Mesendoderm (in vitro differentiated cells): ENCODE measurements at regions not wholly inside any gene's neighbourhood (a gene's known extent, or its start where the extent isn't known, plus 50 kb on each side); places are given as distances from the start of the nearest gene placed in this dataset.
"Not testable (repeated sequence)": the region's sequence is repeated elsewhere in the genome, so short reads cannot be mapped to it uniquely, and the experiment has no call there.

Experiments used
- DNase-seq: peaks from one replicate; pipeline ENCODE4 v3.0.0; 2013
- H2AK5ac ChIP-seq: 2 replicates; pipeline ENCODE4 v1.6.1; 2013; ENCODE audit warnings: low read length, inconsistent platforms
- H2BK120ac ChIP-seq: 2 replicates; pipeline ENCODE4 v1.6.1; 2013; ENCODE audit warnings: low read depth, mild to moderate bottlenecking, low read length, moderate library complexity, mixed read lengths
- H2BK15ac ChIP-seq: replicated peaks from 2 replicates; pipeline ENCODE4 v1.6.1; 2013; ENCODE audit warnings: low read depth, mild to moderate bottlenecking, moderate library complexity
- H2BK5ac ChIP-seq: 2 replicates; pipeline ENCODE4 v1.6.1; 2013; ENCODE audit warnings: low read length, inconsistent platforms
- H3K18ac ChIP-seq: 2 replicates; pipeline ENCODE4 v1.6.1; 2013; ENCODE audit warnings: mild to moderate bottlenecking, low read length, mixed read lengths
- H3K23ac ChIP-seq: one replicate; pipeline ENCODE4 v1.6.1; 2013; ENCODE audit warnings: low read length
- H3K27ac ChIP-seq: 2 replicates; pipeline ENCODE4 v1.5.1; 2013; ENCODE audit warnings: low read depth, mild to moderate bottlenecking, inconsistent platforms, low read length, moderate library complexity
- H3K27me3 ChIP-seq: 2 replicates; pipeline ENCODE4 v1.6.1; 2013; ENCODE audit warnings: low read length, control low read depth, mild to moderate bottlenecking, inconsistent platforms; ENCODE audit not compliant: insufficient read depth, poor library complexity
- H3K36me3 ChIP-seq: 2 replicates; pipeline ENCODE4 v1.6.1; 2013; ENCODE audit warnings: low read length, inconsistent platforms; ENCODE audit not compliant: control insufficient read depth, insufficient read depth
- H3K4ac ChIP-seq: one replicate; pipeline ENCODE4 v1.6.1; 2013; ENCODE audit warnings: low read depth, mild to moderate bottlenecking, low read length, moderate library complexity
- H3K4me1 ChIP-seq: 2 replicates; pipeline ENCODE4 v1.6.1; 2013; ENCODE audit warnings: low read depth, low read length, inconsistent platforms; ENCODE audit not compliant: control insufficient read depth
- H3K4me2 ChIP-seq: 2 replicates; pipeline ENCODE4 v1.6.1; 2013; ENCODE audit warnings: low read length
- H3K4me3 ChIP-seq: 2 replicates; pipeline ENCODE4 v1.5.1; 2013; ENCODE audit warnings: mild to moderate bottlenecking, low read length
- H3K56ac ChIP-seq: one replicate; pipeline ENCODE4 v1.6.1; 2013; ENCODE audit warnings: low read length
- H3K79me1 ChIP-seq: 2 replicates; pipeline ENCODE4 v1.6.1; 2013; ENCODE audit warnings: low read length, inconsistent platforms
- H3K79me2 ChIP-seq: 2 replicates; pipeline ENCODE4 v1.6.1; 2013; ENCODE audit warnings: mild to moderate bottlenecking, low read length; ENCODE audit not compliant: control insufficient read depth, insufficient read depth
- H3K9ac ChIP-seq: 2 replicates; pipeline ENCODE4 v1.6.1; 2013; ENCODE audit warnings: low read length, inconsistent platforms
- H4K5ac ChIP-seq: one replicate; pipeline ENCODE4 v1.6.1; 2013; ENCODE audit warnings: low read length
- H4K8ac ChIP-seq: one replicate; pipeline ENCODE4 v1.6.1; 2013; ENCODE audit warnings: low read depth, mild to moderate bottlenecking, control low read depth, low read length, moderate library complexity
- WGBS: extraction: QIAGEN DNeasy Blood & Tissue Kit; methylation state at CpG from one replicate; pipeline ENCODE4 v1.1.7; 2013; ENCODE audit warnings: low lambda C conversion rate, missing lambda C conversion rate; ENCODE audit not compliant: insufficient coverage; ENCODE audit errors: extremely low coverage; 5-methylcytosine and 5-hydroxymethylcytosine counted together

DNA sequence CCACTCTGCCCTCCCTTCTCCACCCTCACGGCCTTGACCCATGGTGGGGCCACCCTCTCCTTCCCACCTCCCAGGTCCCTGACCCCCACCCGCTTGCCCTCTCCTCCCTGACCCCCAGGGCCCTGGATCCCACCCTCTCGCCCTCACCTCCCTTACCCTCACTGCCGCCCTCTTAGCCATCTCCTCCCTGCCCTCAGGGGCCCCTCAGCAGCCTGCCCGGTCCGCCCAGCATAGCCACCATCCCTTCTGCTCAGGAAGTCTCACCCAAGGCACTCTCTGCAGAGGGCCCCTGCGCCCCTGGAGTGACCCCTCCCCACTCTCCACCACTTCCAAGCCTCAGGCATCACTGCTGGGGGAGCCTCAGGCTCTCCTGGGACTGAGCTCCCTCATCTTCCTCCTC is 66.3 kb downstream of the MRPL36 start:
- H3K36me3 ChIP-seq = no peaks in the 10 kb centered on the region
- H2BK120ac ChIP-seq = no peak overlapping the region
- H3K79me1 ChIP-seq = no peaks in the 10 kb centered on the region
- H3K4me1 ChIP-seq = no peaks in the 10 kb centered on the region
- no peak overlapping the region for H2AK5ac ChIP-seq
- H3K27me3 ChIP-seq = no peaks in the 10 kb centered on the region
- H4K5ac ChIP-seq = no peak overlapping the region
- no peak overlapping the region for H3K9ac ChIP-seq
- WGBS = no CpG with 5 or more reads among the region's 7 CpGs
- no peak overlapping the region for H3K4me2 ChIP-seq
- H3K79me2 ChIP-seq = no peaks in the 10 kb centered on the region
- no peak overlapping the region for H3K4ac ChIP-seq
- no peak overlapping the region for H3K56ac ChIP-seq
- no peak overlapping the region for H3K18ac ChIP-seq
- no peak for DNase-seq
- no peak overlapping the region for H3K23ac ChIP-seq
- H3K4me3 ChIP-seq = no peak overlapping the region
- H2BK5ac ChIP-seq = no peak overlapping the region
- no peak overlapping the region for H4K8ac ChIP-seq
- H3K27ac ChIP-seq = no peak overlapping the region
- no peak overlapping the region for H2BK15ac ChIP-seq

DNA sequence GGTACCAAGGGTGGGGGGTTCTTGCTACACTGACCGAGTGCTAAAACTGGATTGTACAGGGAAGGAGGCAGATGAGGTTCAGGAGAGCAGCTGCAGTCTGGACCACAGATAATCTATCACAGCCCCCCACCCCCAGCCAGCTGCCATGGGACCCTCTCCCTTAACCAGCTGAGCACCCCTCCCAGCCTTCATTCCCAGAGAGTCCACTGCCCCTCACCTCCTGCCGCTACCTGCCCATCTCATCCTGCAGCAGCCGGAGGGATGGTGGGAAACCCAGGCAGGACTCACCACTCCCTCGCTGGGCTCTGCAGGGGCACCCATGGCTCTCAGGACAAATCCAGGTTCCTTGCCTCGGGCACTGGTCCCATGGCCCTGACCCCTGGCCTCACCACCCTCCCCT is 66.7 kb downstream of the MRPL36 start:
- Histone ChIP-seq H3K27me3 (no peaks in the 10 kb centered on the region), H2BK15ac (no peak overlapping the region), H2AK5ac (no peak overlapping the region), H3K9ac (no peak overlapping the region), H3K18ac (no peak overlapping the region), H3K4ac (no peak overlapping the region), H3K36me3 (no peaks in the 10 kb centered on the region), H3K27ac (no peak overlapping the region), H4K5ac (no peak overlapping the region), H4K8ac (no peak overlapping the region), H3K56ac (no peak overlapping the region), H3K79me2 (no peaks in the 10 kb centered on the region), H3K23ac (no peak overlapping the region), H2BK5ac (no peak overlapping the region), H3K4me3 (no peak overlapping the region), H3K4me1 (no peaks in the 10 kb centered on the region), H3K4me2 (no peak overlapping the region), H3K79me1 (no peaks in the 10 kb centered on the region), H2BK120ac (no peak overlapping the region)
- DNase-seq = no peak
- WGBS = no CpG with 5 or more reads among the region's 5 CpGs

DNA sequence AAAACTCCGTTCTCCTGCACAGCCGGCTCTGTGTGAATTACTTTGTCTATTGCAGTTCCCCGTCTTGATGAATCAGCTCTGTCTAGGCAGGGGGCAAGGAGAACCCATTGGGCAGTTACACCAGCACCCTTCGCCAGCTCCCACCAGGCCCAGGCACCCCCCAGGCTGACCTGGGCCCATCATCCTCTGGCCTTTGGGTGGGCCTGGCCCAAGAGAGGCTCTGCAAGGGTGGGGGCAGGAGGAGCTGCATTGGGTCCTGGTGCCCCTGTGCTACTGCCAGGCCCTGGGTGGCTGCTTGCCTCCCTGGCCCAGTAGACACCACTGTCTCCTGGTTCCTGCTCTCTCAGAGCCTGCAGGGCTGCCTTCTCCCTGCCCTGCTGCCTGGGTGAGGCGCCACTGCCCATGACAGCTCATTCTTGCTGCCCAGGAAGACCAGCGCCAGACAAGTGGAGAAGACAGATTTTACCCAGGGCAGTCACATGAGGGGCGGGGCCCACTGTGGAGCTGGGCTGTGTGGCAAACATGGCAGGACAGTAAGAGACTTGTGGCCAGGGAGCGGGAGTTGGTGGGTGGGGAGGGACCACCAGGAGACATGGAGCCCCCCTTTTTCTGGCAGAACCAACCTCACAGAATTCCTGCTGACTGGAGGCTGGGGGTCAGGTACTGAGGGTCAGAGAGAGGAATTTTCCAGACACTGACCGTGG is 67.2 kb downstream of the MRPL36 start:
- Histone ChIP-seq H3K79me2 (no peaks in the 10 kb centered on the region), H3K4me2 (no peak overlapping the region), H3K27ac (no peak overlapping the region), H2BK120ac (no peak overlapping the region), H2BK15ac (no peak overlapping the region), H3K36me3 (no peaks in the 10 kb centered on the region), H3K4ac (no peak overlapping the region), H3K18ac (no peak overlapping the region), H3K4me1 (no peaks in the 10 kb centered on the region), H3K27me3 (no peaks in the 10 kb centered on the region), H2AK5ac (no peak overlapping the region), H4K8ac (no peak overlapping the region), H3K79me1 (no peaks in the 10 kb centered on the region), H3K9ac (no peak overlapping the region), H4K5ac (no peak overlapping the region), H3K56ac (no peak overlapping the region), H2BK5ac (no peak overlapping the region), H3K23ac (no peak overlapping the region), H3K4me3 (no peak overlapping the region)
- no CpG with 5 or more reads among the region's 9 CpGs for WGBS
- DNase-seq = no peak

DNA sequence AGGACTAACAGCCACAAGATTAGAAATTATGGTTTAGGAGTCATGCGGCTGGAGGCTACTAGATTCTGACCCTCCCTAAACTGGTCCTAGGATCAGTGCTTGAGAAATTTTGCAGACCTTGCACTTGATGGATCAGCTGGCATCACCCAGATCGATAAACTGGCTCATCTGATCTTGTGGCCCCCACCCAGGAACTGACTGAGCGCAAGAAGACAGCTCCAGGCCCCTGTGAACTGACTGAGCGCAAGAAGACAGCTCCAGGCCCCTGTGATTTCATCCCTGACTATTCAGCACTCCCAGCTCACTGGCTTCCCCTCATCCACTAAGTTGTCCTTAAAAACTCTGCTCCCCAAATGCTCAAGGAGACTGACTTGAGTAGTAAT is 67.8 kb downstream of the MRPL36 start:
- not testable (repeated sequence) for H3K4me3 ChIP-seq, H3K4me2 ChIP-seq, H3K23ac ChIP-seq, H3K27ac ChIP-seq, DNase-seq, H2BK15ac ChIP-seq, H3K9ac ChIP-seq, H3K27me3 ChIP-seq, H3K79me1 ChIP-seq, H3K4me1 ChIP-seq, H4K5ac ChIP-seq, H3K36me3 ChIP-seq, H3K18ac ChIP-seq, H2BK120ac ChIP-seq, H3K4ac ChIP-seq, H4K8ac ChIP-seq, H2AK5ac ChIP-seq, H2BK5ac ChIP-seq, H3K79me2 ChIP-seq, H3K56ac ChIP-seq
- WGBS = no CpG with 5 or more reads among the region's 4 CpGs

DNA sequence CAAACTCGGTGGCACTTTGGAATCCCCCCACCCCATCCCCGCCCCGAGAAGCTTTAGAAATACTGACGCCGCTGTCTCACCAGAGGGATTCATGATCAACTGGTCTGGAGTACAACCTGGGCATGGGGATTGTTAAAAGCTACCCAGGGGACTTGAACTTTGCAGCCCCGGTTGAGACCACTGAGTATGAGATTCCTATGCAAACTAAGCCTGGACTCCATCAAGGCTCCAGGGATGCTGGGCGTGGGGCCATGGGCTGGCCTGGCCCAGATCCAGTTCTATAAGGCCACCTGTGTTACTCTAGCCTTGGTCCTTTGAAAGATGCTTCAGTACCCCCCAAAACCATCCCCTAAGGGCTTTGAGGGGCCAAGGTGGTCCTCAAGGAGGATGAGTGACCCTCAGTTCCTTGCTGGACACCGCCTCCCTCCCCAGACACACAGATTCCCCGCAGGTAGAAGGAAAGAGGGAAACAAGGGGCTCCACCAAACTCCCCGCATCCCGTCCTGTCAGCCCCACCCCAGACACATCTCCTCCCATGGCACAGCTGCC is 68.5 kb downstream of the MRPL36 start:
- WGBS = no CpG with 5 or more reads among the region's 11 CpGs
- Histone ChIP-seq H4K5ac (no peak overlapping the region), H2BK120ac (no peak overlapping the region), H3K27me3 (no peaks in the 10 kb centered on the region), H3K4me2 (no peak overlapping the region), H3K23ac (no peak overlapping the region), H3K79me2 (no peaks in the 10 kb centered on the region), H2BK5ac (no peak overlapping the region), H3K18ac (no peak overlapping the region), H2AK5ac (no peak overlapping the region), H4K8ac (no peak overlapping the region), H3K27ac (no peak overlapping the region), H3K4me1 (no peaks in the 10 kb centered on the region), H2BK15ac (no peak overlapping the region), H3K4me3 (no peak overlapping the region), H3K79me1 (no peaks in the 10 kb centered on the region), H3K4ac (no peak overlapping the region), H3K56ac (no peak overlapping the region), H3K9ac (no peak overlapping the region), H3K36me3 (no peaks in the 10 kb centered on the region)
- DNase-seq = no peak

DNA sequence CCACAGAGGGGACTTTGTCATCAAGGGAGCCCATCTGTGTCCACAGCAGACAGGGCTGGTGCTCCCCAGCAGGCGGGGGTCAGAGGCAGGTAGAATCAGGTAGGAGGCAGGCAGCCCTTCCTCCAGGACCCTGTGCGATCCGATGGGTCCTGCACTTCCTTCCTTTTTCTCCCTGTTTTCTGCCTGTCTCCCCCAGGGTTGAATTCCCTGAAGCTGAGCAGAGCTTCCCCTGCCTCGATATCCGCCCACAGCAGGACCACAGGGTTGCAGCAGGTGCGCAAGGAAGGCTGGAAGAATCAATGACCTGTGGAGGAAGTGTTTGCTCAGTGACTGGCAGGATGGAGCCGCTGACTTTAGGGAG is 69.2 kb downstream of the MRPL36 start:
- Histone ChIP-seq H3K9ac (no peak overlapping the region), H3K27me3 (no peaks in the 10 kb centered on the region), H2BK15ac (no peak overlapping the region), H4K5ac (no peak overlapping the region), H3K4me3 (no peak overlapping the region), H3K79me2 (no peaks in the 10 kb centered on the region), H2AK5ac (no peak overlapping the region), H2BK120ac (no peak overlapping the region), H3K56ac (no peak overlapping the region), H3K36me3 (no peaks in the 10 kb centered on the region), H3K4me2 (no peak overlapping the region), H2BK5ac (no peak overlapping the region), H3K4me1 (peaks cover 3% of the 10 kb centered on the region), H3K4ac (no peak overlapping the region), H3K27ac (no peak overlapping the region), H3K79me1 (no peaks in the 10 kb centered on the region), H3K23ac (no peak overlapping the region), H4K8ac (no peak overlapping the region), H3K18ac (no peak overlapping the region)
- no peak for DNase-seq
- WGBS = no CpG with 5 or more reads among the region's 7 CpGs
